Ramos (cell line): ENCODE measurements at regions not wholly inside any gene's neighbourhood (a gene's known extent, or its start where the extent isn't known, plus 50 kb on each side); places are given as distances from the start of the nearest gene placed in this dataset.
"Not testable (repeated sequence)": the region's sequence is repeated elsewhere in the genome, so short reads cannot be mapped to it uniquely, and the experiment has no call there.

Experiments
- in situ Hi-C: fragments of 300-500 bp; cut with MboI; formaldehyde crosslinking; loops from one replicate; pipeline ENCODE4 v1.14.3; 2022; ENCODE audit warnings: low sequenced_read_pairs; ENCODE audit not compliant: unreplicated experiment

DNA sequence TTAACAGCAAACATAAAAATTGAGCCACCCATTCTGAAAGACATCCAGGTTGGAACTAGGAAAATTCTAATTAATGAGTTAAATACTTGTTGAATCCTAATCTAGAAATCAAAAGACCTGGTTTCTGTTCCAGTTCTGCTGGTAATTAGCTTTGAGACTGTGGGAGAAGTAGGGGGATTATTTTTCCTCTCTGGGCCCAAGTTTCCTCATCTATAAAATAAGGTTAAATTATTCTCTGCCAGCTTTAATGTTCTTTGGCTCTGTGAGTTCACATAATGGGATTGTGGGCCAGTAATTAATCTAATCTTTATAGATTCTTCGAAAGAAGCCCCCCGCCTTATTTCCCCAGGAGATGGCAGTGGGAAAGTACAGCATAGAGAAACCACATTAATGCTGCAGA lies 104.6 kb downstream of the ENC1 start:
- in situ Hi-C loops = no loop called here

DNA sequence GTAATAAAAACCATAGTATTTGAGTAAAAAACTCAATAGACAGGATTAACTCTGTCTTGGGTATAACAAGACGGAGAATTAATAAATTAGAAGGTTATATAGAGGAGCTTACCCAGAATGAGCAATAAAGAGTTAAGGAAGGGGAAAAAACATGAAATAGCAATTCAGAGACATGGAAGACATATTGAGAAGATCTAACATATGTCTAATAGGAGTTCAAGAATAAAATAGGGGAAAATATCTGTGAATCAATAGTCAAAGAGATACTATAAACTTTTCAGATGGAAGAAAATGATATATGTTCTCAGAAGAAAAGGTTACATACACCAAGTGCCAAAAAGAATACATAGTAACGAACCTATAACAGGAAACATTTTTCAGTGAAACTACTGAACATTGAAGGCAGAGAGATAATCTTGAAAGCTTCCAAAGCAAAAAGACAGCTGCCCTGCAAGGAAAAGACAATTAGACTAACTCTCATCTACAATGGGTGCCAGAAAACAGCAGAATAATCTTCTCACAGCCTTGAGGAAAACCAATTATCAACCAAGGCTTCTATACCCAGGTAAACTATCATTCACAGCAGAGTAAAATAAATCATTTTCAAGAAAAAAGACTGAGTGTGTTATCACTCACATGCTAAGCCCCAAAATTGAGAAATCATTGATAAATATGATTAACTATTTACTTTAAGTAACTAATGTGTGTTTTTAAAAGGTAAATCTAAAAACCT lies 106.0 kb downstream of the ENC1 start:
- in situ Hi-C loops = no loop called here

DNA sequence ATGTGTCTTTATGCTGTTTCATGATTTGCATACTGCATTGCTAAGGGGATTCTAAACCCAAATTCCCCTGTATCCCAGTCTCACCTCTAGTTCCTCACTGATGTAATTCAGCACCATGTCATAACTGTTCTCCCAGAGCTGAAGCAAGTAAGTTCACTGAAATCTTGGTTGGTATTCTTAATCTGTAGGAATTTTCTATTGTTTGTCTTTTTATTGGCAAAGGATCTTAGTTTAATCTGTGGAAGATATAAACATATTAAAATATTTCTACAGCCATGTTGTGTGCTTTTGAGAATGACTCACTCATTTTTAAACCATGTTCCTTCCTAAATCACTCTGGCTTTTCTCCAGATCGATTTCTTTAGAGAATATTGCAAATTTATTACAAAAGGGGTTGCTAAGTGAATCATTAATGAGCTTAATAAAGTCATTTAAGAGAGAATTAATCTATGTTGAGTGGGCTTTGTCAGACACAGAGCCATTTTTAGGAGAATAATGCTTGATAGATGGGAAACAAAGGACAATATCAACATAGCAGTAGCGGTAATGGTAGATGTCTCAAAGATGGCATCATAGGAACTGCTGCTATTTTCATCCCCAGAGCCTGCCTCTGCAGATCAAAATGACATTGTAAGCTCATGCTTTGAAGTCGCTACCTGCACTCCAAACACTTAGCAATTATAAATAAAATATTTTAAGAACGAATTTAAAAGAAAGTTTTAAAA lies 110.0 kb downstream of the ENC1 start:
- in situ Hi-C loops = no loop called here

DNA sequence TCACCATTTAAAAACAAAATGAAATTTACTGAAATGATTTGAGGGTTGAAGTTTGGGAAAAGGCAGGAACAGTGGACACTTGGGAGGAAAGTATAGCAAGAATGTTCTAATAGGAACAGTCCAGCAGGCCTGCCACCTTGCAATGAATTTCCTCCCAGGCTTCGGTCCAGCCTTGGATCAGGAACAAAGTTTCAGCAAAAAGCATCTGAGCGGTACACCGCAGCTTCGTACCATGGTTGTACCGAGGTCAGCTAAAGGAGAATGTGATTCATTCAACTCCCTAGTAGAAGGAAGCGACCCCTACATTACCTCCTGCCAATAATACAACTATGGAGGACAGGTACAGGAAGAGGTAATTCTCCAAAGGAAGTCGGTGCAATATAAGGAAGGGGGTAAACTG lies 111.4 kb downstream of the ENC1 start:
- in situ Hi-C loops = no loop called here

DNA sequence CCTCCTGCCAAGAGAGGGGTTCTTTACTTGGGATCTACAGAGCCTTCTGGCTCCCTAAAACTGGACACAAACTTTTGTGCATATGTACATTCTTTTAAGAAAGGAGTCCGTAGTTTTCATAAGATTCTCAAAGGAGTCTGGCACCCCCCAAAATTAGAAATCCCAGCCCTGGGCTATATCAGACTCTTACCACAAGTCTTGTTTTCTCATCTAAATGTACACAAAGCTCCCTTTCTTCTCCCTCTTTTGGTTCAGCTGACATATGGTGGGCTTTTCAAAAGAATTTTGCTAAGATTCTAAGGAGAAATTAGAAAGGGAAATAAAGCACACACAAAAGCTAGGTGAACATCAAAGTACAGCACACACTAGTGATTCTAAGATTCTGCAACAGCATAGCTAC lies 114.4 kb downstream of the ENC1 start:
- in situ Hi-C loops = no loop called here

DNA sequence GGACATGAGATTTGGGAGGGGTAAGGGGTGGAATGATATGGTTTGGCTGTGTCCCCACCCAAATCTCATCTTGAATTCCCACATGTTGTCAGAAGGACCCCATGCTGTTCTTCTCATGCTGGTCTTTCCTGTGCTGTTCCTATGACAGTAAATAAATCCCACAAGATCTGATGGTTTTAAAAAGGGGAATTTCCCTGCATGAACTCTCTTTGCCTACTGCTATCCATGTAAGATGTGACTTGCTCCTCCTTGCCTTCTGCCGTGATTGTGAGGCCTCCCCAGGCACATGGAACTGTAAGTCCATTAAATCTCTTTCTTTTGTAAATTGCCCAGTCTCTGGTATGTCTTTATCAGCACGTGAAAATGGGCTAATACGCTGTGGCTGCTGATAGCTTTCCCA lies 115.8 kb downstream of the ENC1 start:
- in situ Hi-C loops = not testable (repeated sequence)

DNA sequence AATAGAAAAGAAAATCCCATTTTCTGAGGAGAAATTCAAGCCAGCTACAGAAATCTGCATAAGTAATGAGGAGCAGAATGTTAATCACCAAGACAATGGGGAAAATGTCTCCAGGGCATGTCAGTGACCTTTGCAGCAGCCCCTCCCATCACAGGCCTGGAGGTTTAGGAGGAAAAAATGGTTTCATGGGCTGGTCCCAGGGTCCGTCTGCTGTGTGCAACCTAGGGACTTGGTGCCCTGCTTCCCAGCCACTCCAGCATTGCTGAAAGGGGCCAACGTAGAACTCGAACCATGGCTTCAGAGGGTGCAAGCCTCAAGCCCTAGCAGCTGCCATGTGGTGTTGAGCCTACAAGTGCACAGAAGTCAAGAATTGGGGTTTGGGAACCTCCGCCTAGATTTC lies 116.8 kb downstream of the ENC1 start:
- in situ Hi-C loops = not testable (repeated sequence)

DNA sequence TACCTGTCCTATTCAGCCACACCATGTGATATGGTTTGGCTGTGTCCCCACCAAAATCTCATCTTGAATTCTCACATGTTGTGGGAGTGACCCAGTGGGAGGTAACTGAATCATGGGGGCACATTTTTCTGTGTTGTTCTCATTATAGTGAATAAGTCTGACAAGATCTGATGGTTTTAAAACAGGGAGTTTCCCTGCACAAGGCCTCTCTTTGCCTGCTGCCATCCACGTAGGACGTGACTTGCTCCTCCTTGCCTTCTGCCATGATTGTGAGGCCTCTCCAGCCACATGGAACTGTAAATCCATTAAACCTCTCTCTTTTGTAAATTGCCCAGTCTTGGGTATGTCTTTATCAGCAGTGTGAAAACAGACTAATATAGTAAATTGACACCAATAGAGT lies 117.7 kb downstream of the ENC1 start:
- in situ Hi-C loops = not testable (repeated sequence)

DNA sequence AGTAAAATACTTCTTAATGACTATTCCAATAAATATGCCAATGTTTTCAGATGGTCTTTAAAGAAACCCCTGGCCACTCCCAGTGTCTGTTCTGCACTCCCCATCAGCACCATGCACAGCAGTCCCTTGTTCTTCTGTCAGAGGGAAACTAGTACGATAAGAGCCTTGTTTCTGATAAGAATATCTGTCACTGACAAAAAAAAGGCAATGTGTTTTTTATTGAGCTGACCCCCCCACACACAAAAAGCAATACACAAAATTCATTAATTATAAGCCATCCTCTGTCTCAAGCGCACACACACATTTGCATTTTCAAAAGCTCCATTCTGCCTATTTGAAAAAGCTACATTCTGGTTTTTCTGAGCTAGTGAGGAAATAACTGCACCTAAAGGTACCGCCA lies 119.1 kb downstream of the ENC1 start:
- in situ Hi-C loops = no loop called here

DNA sequence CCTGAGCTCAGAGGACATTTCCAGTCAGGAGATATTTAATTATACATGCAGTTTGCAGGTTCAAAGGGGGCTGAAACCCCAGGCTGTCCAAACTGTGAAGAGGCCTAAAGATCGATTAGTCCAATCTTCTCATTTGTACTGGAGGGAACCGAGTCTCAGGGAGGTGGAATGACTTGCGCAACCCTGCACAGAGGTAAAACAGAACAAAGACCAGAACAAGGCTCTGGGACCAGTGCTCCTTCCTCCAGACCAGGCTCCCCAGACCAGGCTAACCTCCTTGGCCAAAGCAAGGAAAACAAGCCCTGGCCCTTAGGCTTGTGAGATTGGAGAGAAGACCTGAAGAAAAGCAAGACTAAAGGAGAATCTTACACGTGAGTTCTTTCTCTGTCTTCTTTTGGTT lies 120.8 kb downstream of the ENC1 start:
- in situ Hi-C loops = no loop called here

DNA sequence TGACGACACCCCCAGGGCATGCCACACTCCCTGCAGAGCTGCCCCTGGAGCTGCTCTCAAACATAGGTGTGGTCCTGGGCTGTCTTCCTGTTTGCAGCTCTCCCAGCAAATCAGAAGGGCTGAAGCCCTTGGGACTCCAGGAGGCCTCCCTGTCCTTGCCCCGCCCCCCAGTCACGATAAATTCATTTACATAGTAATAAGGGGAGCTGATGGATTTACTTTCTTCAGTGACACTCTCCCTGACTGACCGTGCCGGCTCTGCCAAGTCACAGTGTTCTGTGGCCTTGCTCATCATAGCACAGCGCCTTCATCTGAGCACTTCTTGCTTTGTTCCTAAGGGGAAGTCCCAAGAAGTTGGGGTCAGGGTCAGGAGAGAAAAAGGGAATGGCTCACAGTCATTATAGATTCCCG lies 121.4 kb downstream of the ENC1 start:
- in situ Hi-C loops = no loop called here

DNA sequence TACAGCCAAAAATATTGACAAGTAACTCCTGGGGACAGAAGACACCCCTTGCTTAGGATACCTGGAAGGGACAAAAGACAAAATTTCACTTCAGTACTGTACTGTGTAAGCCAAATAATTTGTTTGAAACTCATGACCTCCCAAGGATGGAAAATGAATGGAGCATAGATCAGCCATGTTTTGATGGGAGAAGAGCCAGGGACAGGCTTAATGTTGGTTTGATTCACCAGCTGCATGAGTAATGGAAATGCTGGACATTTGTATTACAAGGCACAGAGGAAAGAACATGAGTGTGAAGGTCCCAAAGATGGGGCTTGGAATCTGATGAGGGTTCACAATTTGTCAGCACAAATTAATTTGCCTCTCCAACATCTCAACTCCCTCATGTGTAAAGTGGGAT lies 122.8 kb downstream of the ENC1 start:
- in situ Hi-C loops = no loop called here

DNA sequence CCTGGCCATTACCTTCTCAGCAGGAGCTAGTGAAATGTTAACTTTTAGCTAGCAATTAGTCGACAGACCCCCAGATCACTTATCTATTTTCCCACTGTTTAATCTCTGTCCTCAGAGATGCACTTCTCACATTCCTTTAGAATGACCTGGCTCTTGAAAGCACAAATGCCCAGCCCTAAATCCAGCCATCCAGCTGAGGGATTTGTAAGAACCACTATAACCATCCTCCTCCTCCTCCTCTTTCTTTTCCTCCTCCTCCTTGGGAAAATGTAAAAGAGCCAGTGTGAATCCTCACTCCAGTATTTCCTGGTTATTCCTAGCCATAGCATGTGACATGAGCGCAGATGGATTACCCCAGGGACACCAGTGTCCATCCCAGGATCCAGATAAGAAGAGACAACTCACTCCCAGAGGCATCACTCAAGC lies 124.3 kb downstream of the ENC1 start:
- in situ Hi-C loops = no loop called here

DNA sequence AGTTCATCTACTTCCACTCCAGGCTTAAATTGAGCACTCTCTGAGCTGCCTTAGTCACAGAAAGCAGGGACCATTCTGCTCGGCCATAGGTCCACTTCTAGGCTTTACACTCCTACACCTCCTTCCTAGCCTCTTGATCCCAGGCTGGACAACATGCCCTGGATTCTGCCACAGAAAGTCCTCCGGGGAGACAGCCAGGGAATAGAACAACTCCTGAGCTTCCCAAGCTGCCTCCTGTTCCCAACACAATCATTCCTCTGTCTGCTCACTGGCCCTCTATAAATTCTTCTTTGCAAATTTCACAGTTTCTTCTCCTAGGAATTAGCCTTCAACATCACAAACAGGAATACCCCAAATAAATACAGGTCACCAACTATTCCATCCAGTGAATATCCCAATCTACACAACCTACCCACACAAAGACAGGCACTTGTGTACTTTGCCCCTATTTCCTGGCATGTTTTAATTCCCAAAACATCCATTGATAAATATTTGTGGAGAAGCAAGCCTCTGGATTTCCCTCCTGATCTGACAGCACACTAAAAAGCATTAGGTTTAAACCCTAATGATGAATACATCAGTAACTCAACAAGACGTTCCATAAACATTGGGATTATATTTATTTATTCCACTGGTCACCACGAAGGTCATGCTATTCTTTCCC lies 125.5 kb downstream of the ENC1 start:
- in situ Hi-C loops = no loop called here

DNA sequence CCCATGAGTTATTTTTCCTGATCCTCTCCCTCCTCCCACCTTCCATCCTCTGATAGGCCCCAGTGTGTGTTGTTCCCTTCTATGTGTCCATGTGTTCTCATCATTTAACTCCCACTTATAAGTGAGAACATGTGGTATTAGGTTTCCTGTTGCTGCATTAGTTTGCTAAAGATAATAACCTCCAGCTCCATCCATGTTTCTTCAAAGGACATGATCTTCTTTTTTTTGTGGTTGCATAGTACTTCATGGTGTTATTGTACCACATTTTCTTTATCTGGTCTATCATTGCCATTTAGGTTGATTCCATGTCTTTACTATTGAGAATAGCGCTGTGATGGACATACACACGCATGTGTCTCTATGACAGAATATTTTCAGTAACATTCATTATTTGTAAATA lies 128.8 kb downstream of the ENC1 start:
- in situ Hi-C loops = not testable (repeated sequence)

DNA sequence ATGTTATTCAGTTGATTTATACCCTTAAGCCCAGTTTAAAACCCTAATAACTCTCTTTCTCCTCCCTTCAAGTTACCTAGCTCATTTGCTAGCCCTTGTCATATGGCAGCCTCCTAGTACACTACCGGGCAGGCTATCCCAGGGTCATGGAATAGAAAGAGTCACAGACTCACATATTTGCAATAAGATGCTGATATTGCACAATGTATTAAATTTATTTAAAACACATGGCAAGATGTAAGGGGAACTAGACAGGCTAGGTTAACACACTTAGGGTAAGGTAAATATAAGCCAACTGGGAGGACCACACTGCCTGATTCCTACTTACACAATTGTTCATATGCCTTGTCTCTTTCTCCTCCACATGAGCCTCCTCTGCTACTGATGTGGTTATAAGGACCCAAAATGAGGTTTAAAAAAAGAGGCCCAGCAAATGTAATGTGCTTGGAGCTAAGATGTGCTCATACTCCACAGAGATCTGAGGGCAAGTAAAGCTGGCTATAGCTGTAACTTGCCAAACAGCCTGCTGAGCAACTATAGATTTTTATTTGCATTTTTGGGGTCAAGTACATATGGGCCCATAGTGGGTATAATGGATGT lies 130.0 kb downstream of the ENC1 start:
- in situ Hi-C loops = no loop called here

DNA sequence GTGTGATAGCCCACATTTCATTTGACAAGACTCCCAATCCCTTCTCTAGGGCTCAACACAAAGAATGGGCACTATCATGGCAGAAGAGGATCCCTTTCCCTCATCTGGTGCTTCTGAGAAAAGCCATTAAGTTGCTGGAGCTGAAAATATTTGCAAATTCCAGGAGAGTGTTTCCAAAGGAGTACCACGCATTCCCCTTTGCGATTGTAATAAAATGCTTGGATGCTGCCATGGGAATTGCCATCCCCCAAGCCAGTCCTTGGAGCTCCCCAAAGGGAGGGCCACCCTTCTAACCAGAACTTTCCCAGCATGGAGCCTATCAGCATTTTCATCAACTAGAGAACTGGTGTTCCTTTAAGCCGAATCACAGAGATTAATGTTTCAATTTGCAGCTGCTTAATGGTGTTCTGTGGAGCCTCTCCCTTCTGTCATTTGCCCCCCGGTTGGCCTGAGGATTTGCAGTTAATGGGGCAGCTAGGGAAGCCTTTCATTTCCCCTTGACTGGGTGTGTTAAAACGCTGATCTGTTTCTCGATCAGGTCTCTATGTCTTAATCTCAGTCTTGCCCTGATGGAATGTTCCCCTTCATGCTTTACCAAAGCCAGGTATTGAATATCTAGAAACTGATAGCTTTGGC lies 133.0 kb downstream of the ENC1 start:
- in situ Hi-C loops = no loop called here

DNA sequence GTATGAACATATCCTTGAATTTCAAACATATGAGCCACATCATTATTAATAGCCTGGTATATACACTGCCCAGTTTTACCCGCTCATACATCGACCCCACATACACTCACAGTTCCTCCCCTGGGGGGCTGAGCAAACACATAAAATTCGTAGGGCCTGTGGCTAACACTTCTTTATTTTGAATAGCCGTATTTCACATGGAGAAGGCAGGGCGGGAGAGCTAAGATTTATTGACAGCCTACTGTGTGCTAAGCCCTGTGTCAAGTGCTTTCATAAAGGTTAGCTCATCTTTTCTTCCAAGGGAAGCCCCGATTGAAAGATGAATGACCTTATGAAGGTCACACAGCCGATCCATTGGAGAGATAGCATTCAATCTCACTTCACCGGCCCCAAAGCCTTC lies 134.4 kb downstream of the ENC1 start:
- in situ Hi-C loops = no loop called here

DNA sequence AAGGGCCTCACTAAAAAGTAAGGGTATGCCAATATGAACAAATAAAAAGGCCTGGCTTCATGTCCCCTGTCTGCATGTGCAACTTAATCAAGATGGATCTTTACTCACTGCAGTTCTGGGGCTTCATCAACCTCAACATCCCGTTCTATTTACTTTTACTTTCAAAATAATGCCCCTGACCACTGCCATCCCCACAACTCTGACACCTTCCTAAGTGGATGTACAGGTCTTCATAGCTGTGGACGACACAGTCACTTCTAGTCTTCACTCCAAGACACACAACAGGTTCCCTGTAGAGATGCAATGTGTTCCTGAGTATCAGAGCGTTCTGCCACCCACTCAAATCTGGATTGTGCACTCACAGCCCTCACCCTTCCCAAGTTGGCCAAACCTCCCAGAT lies 136.1 kb downstream of the ENC1 start:
- in situ Hi-C loops = no loop called here

DNA sequence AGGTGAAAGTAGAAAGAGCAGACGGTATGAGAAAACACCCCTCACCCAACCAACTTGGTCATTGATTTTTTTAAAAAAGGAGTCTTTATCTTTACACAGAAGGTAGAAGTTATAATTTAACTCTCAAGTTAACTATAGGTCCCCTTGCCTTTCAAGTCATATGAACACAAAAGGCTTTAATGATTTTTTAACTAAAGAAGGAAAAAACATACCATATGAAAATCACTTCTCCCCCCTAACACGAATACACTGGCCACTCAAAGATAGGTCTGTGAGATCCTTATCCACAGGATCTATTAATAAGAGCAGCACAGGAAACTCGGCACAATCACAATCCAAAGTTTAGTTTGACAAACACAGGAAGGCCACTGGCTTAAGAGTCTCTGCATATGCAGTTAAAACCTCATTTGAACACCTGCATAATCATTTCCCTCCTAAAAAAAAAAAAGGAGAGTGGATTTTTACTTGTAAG lies 138.0 kb downstream of the ENC1 start:
- in situ Hi-C loops = no loop called here
